ENCODE measurements at regions not wholly inside any gene's neighbourhood (a gene's known extent, or its start where the extent isn't known, plus 50 kb on each side); places are given as distances from the start of the nearest gene placed in this dataset.
"Not testable (repeated sequence)": the region's sequence is repeated elsewhere in the genome, so short reads cannot be mapped to it uniquely, and the experiment has no call there.

- not testable (repeated sequence) for TF ChIP-seq POLR2A, CTCF (IDR thresholded peaks at IDR 0.05)
Observed at GRCh38 chr5:136739271-136739670, 373.9 kb upstream of the TRPC7 start.
